T1000 (cell line): ENCODE measurements at regions not wholly inside any gene's neighbourhood (a gene's known extent, or its start where the extent isn't known, plus 50 kb on each side); places are given as distances from the start of the nearest gene placed in this dataset.

ENCODE experiments used
- DNase-seq: peaks from one replicate; lab custom pipeline; 2025; ENCODE audit warnings: mixed read lengths; lab: John Stamatoyannopoulos, UW

DNA sequence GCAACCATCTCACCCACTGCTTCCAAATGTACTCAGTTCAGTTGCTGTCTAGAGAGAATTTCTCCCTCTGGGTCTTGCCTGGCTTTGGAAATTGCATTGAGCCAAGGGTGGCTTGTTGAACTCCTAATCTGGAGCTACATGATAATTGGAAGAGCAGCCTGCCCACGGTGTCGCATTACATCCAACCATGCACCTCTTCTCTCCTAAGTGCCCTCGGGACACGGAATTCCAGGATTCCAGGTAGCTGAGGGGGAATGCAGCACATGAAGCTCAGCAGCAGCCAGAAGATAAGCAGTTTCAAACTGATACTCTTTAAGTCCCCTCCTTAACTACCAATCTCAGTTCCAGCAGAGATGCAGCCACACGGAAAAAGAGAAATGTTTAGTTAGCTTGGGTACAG is 509.4 kb upstream of the KLF4 start:
- no peak for DNase-seq

DNA sequence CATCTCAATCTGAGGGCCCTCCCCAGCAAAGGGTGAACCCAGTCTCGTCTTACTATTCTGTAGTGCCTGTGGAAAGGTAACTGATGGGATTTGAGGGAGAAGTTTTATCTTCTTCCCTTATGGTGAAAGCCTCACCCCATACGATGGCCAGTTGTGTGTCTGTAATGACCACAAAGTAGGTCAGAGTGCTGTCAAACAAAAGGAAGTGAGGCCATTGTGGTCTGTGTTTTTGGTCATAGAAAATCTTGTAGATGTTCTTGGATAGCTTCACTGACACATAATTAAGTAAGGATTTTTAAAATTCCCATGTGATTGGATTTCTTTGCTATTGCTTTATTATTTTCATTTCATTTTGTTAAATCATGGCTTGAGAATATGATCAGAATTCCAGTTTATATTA is 505.1 kb upstream of the KLF4 start:
- no peak for DNase-seq

DNA sequence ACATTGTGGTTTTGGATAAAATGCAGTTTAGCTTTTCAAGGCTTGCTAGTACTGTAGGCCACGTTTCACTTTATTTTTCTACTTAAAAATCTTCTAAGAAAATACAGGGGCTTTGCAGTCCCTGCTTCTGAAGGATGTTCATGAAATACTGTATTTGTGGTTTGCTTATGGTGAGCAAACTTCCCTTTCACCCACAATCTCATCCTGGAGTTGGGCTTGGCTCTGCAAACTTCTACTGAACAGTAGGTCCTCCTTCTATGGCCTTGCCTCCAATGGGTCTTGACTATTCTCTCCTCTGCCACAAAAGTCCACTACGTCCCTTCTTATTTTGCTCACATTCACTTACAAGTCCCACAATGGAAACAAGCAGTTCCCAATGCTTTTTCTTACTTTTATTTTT is 502.7 kb upstream of the KLF4 start:
- DNase-seq: no peak

DNA sequence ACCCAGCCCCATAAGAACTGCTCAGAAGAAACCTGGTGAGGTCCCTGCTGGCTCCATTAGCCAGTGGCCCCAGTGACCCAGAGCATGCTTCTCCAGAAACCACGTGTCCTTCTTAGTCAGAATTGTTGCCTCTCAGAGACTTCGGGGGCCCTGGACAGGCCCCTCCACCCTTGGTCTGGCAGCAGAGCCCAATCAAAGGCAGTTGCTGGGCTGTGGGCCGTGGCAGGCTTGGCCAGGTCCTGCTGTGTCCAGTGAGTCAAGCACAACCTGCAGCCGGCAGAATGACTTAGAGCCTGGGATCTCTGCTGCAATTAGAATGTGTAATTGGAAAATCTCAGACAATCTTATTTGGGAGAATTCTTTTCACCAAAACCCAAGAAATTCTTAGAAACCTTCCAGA is 502.0 kb upstream of the KLF4 start:
- no peak for DNase-seq

DNA sequence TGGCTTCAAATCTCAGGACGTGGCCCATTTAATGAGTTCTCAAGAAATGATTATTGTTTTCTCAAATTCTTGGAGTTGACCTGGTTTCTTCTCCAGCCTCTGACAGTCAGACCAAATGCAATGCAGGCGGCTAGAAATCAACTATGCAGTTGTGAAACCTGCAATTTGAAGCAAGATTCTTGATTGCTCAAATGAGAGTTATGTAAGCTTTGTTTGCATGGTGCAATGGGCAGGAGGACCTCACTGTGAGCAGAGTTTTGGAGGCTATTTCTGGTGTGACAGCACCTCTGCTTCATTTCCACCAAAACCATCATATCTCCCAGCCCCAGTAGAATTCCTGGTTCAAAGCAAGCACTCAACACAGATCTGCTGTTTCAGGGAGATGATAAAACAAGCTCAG is 500.0 kb upstream of the KLF4 start:
- DNase-seq: no peak

DNA sequence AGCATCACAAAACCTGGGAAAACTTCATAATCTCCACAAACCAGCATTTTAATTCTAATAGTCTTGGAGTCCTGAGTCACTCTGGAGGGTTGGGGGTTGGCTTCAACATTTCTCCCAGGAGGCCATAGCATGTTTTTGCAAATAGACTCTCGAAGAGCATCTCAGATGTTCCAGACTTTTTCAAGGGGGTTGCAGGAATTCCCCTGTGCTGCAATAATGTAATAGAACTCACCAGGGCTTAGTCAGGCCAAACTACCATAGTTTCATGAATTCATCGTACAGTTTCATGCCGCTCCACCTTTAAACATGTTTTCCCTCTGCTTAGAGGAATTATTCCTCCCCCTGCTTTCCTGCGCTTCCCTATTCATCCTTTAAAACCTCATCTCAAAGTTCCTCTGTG is 499.5 kb upstream of the KLF4 start:
- DNase-seq: no peak

DNA sequence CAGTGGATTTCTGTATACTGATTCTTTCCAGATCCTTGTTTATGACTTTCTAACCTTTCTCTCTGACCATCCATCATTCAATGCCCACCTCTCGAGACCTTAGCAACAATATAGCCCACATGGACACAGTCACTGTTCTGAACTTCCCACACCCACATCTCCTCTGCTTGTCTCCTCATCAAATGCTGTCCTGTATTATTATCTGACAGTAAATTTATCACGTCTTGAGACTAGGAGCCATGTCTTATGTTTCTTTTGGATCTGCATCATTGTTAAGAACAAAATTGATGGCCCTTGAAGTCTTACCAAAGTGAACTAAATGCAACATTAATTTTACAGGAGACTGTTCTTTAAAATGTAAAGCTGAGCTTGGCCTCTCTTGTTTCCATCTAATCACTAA is 495.4 kb upstream of the KLF4 start:
- no peak for DNase-seq

DNA sequence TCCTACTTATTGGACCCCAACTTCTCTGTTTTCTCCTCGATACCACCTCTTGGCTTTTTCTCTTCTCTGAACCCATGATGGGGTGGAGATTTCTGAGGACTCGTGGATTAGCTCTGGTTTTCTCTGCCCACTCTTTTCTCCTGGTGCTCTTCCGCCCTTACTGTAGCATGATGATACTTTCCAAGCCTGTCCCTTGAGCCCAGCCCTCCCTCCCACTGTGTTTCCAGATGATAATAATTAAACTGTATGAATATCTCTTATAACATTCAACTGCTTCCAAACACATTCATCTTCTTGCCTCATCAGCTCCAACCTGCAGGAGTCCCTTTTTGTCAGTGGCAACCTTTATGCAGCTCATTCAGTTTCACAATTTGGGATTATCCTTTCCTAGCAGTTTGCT is 494.2 kb upstream of the KLF4 start:
- DNase-seq: no peak

DNA sequence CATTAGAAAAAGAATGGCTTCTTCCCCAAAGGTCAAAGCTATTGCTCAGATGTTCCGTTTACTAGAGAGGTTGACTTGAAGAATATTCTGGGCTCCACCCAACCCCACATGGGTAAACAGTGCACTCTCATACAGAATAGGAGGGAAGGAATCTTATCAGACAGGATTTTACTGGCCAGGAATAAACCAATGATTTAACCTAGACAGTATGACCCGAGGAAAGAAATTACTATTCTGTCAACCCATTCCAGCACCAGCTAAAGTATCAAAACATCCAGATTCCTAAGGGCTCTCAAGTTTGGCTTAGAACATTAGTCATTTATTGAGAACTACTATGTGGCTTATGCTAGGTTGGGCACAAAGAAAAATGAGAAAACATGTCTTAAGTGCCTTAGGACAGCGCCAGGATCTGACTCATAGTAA is 493.6 kb upstream of the KLF4 start:
- DNase-seq: no peak

DNA sequence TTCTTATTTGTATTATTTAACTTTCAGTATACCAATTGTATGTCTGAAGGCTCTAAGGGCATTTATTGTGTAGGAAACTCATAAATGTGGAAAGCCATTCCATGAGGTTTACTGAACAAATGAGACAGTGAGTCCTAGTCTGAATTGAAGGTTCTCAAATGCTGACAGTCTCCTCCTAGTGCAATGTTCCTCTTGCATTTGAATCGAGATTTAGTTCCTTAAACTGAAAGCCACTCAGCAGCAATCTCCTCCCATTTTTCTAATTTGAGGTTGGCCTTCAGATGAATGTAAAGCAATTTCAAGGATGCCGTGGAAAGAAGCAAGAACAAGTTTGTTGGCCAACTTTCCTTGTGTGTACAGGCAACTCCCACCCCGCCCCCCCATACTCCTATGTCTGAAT is 493.2 kb upstream of the KLF4 start:
- no peak for DNase-seq

DNA sequence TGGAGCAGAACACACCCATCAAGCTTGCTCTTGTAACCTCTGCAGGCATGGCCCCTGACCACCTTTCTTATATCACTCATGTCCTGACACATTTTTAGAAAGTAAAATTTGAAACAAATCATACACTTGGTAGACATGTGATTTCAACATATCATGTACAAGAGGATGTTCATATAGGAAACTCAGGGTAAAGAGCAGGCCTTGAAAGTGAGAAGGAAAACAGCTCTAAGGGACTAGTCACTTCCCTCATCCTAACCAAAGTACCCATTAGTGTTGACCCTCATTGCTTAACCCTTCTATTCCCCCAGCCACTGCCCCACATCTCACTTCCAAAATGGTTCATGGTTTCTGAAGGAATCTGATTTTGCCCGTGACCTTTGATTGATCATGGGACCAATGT is 492.4 kb upstream of the KLF4 start:
- no peak for DNase-seq

DNA sequence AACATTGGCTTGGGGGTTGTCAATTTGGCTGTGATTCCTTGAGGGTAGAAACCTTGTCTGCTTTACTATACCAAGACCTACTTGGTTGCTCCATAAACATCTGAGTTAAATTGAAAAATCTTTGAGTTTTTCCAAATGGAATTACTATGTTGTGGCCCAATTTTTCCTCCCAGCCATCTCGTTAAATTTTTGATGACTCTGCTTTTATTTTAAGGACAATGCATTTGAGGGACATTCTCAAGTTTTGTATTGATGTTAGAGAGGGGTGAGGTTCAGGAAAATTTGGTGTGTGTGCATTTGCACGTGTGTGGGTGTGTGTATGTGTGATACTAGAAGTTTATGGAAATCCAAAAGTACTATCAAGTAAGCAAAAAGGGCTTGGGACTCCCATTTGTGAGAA is 491.4 kb upstream of the KLF4 start:
- no peak for DNase-seq

DNA sequence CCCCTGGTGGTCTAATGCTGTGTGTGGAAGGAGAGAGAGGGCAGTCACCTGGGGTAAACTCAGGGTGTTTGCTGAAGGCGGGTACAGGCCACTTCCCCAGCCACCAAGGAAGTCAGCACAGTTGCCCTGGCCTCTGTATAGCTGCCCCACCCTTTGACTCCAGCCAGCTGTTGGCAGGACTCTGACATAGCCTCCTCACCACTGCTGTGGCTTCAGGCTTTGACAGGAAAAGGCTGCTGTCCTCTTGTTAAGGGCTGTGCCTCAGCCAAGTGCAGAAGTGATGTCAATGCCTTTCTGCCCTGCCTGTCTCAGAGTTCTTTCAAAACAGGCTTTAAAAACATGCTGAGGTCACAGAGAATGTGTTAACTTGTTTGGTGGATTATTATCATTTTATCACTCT is 487.2 kb upstream of the KLF4 start:
- no peak for DNase-seq

DNA sequence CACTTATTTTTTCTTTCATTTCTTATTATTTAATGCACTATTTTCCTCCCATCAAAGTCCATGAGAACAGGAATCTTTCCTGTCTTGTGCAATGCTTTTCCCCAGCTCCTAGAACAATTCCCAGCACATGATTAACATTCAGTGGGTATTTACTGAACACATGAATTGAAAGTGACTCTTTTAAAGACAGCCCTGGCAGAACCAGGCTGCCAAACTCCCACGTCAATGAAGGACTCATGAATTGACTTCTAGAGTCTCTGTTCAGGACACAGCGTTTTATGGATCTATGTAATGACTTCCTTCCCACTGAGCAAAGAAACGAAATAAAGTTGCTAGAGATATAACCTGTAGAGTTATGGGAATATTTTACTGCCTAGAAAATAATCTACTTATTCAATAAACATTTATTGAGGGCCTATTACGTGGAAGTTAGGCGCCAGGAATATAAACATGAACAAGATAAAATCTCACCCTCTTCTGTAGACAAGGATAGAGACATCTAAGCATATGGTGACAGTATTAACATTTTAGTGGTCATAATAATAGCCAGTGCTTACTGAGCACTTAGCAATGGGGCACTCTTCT is 485.9 kb upstream of the KLF4 start:
- DNase-seq: no peak

DNA sequence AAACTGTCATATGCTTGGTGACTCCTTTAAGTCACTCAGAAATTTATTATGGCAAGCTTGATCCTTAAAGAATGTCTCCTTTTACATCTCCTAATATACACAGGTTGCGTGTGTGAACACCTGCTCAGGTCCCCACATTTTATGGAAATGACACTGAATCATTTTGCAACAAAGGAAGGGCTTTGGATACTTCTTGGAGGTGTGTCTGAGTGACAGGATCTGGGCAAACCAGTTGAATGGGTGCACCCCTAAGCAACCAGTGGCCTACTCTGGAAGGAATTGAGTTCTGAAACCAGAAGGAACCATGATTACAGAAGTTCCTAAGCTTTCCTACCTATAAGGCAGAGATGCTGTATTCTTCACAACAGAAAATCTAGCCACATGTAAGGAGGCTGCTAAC is 483.9 kb upstream of the KLF4 start:
- DNase-seq: no peak

DNA sequence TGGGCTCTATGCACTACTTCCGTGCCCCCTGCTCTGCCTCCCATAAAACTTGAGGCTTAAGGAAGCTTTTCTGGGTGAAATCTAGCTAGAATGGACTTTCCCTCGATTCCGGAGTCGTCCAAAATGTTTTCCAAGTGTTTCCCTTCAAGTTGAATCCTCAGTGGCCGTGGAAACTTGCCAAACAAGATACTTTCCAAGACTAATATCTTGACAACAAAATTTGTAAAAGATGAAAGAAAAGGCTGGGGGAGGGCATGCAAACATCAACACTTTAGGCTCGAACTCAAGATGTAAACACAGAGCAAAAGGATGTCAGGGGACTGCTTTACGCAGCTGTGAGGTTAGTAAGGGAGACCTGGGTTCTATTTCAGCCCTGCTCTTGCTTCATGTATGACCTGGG is 482.8 kb upstream of the KLF4 start:
- no peak for DNase-seq

DNA sequence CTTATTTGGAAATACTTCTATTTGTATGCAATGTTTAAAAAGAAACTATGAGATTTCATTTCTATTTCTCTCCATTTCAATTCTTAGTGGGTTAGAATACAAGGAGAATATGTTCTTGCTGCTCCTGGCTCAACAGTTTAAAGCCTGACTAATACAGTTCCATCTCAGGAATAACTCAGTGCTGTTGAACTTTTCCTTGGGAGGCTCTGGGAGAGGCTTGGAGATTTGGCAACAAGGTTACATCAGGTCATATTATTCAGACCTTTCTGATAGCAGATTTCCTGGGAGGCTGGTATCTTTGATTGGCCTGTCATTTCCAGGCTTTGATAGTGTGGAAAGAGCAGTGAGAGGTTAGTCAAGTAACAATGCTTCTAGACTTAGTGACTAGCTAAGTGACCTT is 481.7 kb upstream of the KLF4 start:
- no peak for DNase-seq

DNA sequence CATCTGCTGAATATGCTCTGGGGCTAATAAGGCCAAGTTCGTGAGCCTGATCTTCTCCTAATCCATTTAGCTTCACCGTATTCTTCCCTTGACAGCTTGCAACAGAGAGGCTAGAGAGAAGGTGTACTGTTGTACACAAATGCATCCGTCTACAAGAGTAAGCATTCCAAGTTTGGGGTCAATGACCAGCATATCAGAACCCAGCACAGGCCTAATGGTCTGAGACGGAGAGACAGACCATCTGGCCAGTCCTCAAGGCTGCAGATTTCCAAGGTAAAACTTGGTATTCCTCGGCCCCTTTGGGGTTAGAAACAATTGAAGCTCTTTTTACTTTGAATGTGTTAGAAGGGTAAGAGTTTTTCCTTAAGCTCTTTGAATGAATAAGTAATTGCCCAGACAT is 481.2 kb upstream of the KLF4 start:
- DNase-seq: no peak

DNA sequence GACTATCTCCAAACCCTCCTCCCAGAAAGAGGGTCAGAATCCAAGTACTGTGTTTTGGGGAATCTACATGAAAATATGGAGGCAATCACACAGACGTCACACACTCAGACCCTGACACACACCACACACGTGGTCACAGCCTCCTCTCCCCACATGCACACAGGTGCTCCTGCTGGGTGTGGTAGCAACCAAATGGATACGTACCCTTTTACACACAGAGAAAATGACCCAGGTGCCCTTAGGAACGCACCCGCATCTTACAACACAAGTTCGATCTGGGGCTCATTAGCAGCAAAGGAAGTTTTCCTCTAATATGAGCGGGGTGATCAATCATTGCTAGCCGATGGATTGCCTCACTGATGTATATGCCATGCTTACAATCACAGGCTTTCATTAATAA is 480.2 kb upstream of the KLF4 start:
- DNase-seq: no peak

DNA sequence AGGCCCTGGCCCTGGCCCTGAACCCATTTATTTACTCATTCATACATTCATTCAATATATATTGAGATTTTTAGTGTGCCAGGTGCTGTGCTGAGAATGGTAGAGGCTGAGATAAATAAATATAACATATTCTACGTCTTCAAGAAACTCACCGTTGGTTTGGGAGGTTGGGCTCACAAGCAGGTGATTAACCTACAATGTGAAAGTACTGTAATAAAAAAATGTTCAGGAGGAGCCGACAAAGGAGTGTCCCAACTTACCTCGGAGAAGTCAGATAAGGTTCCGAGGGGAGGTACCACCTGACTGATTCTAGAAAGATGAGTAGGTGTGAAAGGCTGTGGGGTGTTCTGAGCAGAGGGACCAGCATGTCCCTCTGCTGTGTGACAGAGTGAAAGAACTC is 479.6 kb upstream of the KLF4 start:
- DNase-seq: no peak

DNA sequence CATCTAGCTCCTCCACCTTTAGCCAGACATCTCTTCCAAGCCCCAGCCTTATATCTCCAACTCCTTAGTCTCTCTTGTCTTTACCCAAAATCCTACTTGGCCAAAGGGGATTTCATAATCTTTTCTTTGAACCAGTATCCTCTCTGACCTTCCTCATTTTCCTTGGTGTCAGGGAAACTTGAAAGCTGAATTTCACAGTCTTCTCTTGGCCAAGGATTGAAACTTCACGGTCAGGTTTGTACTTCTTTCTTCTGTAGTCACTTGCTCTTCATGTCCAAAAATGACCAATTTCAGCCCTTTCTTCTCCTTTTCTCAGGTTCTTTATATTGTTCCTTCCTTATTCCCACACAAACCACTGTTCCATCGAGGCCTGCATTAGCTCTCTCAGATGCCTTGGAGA is 473.7 kb upstream of the KLF4 start:
- no peak for DNase-seq

DNA sequence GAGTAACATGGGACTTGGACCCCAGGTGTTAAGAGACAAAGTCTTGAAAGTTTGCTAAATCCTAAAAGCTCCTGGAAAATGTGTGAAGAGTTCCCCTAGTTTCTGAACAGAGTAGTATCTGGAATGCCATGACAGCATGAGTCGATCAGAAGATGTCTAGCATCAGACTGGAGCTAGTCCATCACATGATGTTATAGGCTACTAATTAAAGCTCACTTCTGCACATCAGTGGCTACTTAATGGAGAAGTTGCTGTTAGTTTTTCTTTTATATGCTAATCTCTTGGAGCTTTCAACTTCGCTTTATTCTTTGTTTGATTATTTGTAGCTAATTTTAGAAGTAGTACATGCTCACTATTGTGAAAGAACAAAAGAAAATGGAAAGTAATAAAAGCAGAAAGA is 471.3 kb upstream of the KLF4 start:
- DNase-seq: no peak

DNA sequence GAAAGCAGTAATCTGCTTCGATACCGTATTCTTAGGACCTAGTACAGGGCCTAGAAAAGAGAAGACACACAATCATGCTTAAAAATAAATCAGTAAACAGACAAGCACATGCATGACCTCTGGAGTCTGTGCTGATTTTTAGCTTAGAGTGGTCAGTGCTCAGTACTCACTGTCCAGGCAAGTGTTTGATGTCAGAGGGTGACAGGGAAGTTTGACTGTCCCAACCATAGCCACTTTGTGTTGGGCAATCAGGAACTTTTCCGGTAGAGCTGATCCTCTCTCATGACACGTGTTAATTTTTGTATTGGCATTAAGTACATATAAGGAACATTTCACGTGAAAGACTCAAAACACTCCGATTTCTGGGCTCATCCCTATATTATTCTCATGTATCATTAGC is 464.7 kb upstream of the KLF4 start:
- DNase-seq: no peak

DNA sequence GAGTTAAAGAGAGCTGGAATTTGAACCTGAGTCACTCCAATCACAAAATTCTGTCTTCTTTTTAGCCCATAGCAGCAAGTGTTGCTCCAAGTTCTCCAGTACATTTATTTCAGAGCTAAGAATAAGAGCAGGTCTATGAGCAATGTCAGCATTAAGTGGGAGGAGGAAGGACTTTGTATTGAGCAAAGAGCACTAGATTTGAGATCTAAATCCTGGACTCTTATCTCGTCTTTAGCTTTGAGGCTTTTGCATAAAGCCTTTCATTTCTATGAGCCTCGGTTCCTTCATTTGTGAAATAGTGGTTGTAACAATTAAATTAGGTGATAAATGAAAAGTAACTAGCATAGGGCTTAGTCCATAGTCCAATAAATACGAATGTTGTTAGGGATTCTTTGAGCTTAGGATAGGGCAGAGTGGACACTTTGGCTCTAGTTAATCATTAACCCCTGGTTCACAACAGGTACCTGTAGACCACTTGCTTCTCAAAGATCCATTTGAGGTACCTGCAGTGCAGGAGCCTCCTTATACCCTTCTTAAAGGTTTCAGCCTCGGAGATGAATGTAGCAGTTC is 464.1 kb upstream of the KLF4 start:
- DNase-seq: no peak

DNA sequence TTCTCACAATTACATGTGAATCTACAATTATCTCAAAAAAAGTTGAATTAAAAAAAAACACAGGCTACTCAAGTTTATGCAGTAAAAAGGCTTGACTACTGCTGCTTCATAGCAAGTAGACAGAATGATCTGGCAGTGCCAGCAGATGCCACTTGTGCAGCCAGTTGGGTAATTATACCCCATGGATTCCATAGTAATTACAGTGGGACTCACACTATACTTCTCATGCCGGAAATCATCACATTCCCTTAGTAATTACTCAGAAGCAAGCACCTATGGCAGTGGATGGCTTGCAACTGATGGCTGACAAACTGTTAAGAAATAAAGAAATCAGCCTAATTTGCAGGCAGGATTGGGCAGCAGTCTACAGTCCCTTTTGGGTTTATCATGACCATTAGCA is 463.2 kb upstream of the KLF4 start:
- DNase-seq: no peak
